Kidney (tissue), 13 donors: ENCODE measurements at regions not wholly inside any gene's neighbourhood (a gene's known extent, or its start where the extent isn't known, plus 50 kb on each side); places are given as distances from the start of the nearest gene placed in this dataset.

Experiments used
- DNase-seq, 5 donors: peaks; one replicate each; pipeline ENCODE4 v3.0.0-alpha.2; 2013 to 2020
- FAIRE-seq: peaks from 2 replicates; lab custom pipeline; 2012; peaks lifted over from hg19 to GRCh38; lab: Jason Lieb, UNC
- H3K27ac ChIP-seq, 2 donors: one replicate each; pipeline ENCODE4 v1.7.0; 2013; ENCODE audit warnings: low read depth in 2 of 2, low read length in 2 of 2, inconsistent platforms in 1 of 2
- H3K27me3 ChIP-seq: one replicate; pipeline ENCODE4 v1.7.1; 2013; ENCODE audit warnings: low read length, inconsistent platforms; ENCODE audit not compliant: control insufficient read depth, insufficient read depth
- H3K36me3 ChIP-seq, 3 donors: one replicate each; pipeline versions ENCODE4 v1.7.0 to v1.7.1; 2013; ENCODE audit warnings: low read length in 3 of 3, control low read depth in 1 of 3, inconsistent platforms in 1 of 3; ENCODE audit not compliant: insufficient read depth in 3 of 3, control insufficient read depth in 2 of 3
- H3K4me1 ChIP-seq, 3 donors: one replicate each; pipeline versions ENCODE4 v1.7.0 to v1.7.1; 2013; ENCODE audit warnings: low read length in 3 of 3, inconsistent platforms in 1 of 3, low read depth in 1 of 3; ENCODE audit not compliant: control insufficient read depth in 2 of 3, insufficient read depth in 2 of 3
- H3K4me3 ChIP-seq, 3 donors: one replicate each; pipeline versions ENCODE4 v1.7.0 to v1.8.1; 2013; ENCODE audit warnings: low read length in 3 of 3, control low read depth in 1 of 3, inconsistent platforms in 1 of 3
- H3K9ac ChIP-seq, 3 donors: one replicate each; pipeline versions ENCODE4 v1.7.0 to v1.7.1; 2013; ENCODE audit warnings: low read length in 3 of 3, control low read depth in 1 of 3, inconsistent platforms in 1 of 3
- H3K9me3 ChIP-seq, 3 donors: one replicate each; pipeline versions ENCODE4 v1.7.0 to v1.7.1; 2013; ENCODE audit warnings: low read length in 3 of 3, control low read depth in 1 of 3, inconsistent platforms in 1 of 3; ENCODE audit not compliant: control insufficient read depth in 2 of 3, insufficient read depth in 1 of 3
- CTCF ChIP-seq: IDR thresholded peaks from 3 replicates; pipeline ENCODE4 v1.5.1; 2012; ENCODE audit warnings: mild to moderate bottlenecking, moderate library complexity, borderline replicate concordance; ENCODE audit not compliant: insufficient read depth; ENCODE audit errors: extremely low read depth
- intact Hi-C: fragments of 100-400 bp; cut with DNase I; formaldehyde crosslinking; loops from one replicate; pipeline ENCODE4 v1.11.1; 2022
- donor health status: control.
- donor health status: control.
- donor health status: control.
- donor health status: control.
- donor health status: control.
- donor health status: DM: yes; HTN: yes; CAD: no.
- donor health status: Normal renal cell carcinoma (clear cell type).

GRCh38 chr9:129550199-129550839, 70.6 kb downstream of the C9orf50 start:
- DNase-seq = peak; percentile 75 to 96 (median 82)
- Histone ChIP-seq H3K4me3 (peak overlapping the region; percentile 23 to 57 (median 51)), H3K4me1 (peaks cover 0 to 13% (median 7%) of the 10 kb centered on the region in 3 donors), H3K27ac (peak overlapping the region; percentile 78 to 87), H3K27me3 (no peaks in the 10 kb centered on the region), H3K36me3 (no peaks in the 10 kb centered on the region), H3K9ac (peak overlapping the region; percentile 47 to 81 (median 74)), H3K9me3 (no peaks in the 10 kb centered on the region)
- TF ChIP-seq CTCF = no peak
- intact Hi-C loops = no loop called here
- FAIRE-seq = no peak

GRCh38 chr9:129549684-129550083, 71.2 kb downstream of the C9orf50 start:
- TF ChIP-seq CTCF = no peak
- Histone ChIP-seq H3K36me3 (no peaks in the 10 kb centered on the region), H3K9ac (peak overlapping the region in 2 of 3 donors; percentile 3 to 81), H3K4me1 (peaks cover 0 to 13% (median 7%) of the 10 kb centered on the region in 3 donors), H3K9me3 (no peaks in the 10 kb centered on the region), H3K27ac (peak overlapping the region; percentile 78 to 87), H3K4me3 (peak overlapping the region in 2 of 3 donors; percentile 39 to 57), H3K27me3 (no peaks in the 10 kb centered on the region)
- intact Hi-C loops = no loop called here
- peak; percentile 80 to 93 (median 87) for DNase-seq
- no peak for FAIRE-seq

- DNase-seq = peak in 2 of 5 donors; percentile 50 to 69
- peak overlapping the region; percentile 78 to 87 for H3K27ac ChIP-seq
- H3K36me3 ChIP-seq = no peaks in the 10 kb centered on the region
- no peaks in the 10 kb centered on the region for H3K27me3 ChIP-seq
- H3K9ac ChIP-seq = peak overlapping the region; percentile 3 to 81 (median 49)
- intact Hi-C loops = no loop called here
- no peak for FAIRE-seq
- H3K4me3 ChIP-seq = peak overlapping the region in 1 of 3 donors; percentile 57
- no peaks in the 10 kb centered on the region for H3K9me3 ChIP-seq
- no peak for TF ChIP-seq CTCF
- H3K4me1 ChIP-seq = peaks cover 0 to 13% (median 7%) of the 10 kb centered on the region in 3 donors
Observed at GRCh38 chr9:129549139-129549538, 71.8 kb downstream of the C9orf50 start.
